ENCODE measurements at regions not wholly inside any gene's neighbourhood (a gene's known extent, or its start where the extent isn't known, plus 50 kb on each side); places are given as distances from the start of the nearest gene placed in this dataset.

DNA sequence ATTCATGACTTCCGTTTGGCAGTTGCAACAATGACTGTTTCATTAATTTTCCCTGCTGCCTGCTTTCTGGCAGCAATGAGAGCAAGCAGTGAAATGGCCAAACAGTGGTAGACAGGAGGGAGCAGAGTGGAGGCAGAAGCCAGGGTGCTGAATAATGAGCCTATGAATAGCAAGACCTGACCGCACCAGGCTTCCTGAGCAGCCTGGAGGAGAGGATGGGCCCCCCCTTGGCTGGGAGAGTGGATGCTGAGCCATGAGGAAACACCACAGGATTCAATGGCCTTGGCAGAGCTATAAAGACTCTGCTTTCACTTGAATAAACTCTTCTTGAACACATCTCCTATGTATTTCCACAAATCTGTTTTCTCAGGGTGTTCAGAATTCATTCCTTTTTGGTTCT lies 68.1 kb upstream of the SNRPB2 start (continued):
- TF ChIP-seq CHD2 (IDR thresholded peaks at IDR 0.05; ENCODE audit: low read length) (no peak), FOSL1 (IDR thresholded peaks at IDR 0.05; ENCODE audit: insufficient read depth, low read depth, low read length) (no peak), TBP (IDR thresholded peaks at IDR 0.05; ENCODE audit: low read depth, low read length) (no peak), CBX5 (IDR thresholded peaks at IDR 0.05; ENCODE audit: low read depth, low read length) (no peak)
- TF ChIP-seq, protein P1, sequence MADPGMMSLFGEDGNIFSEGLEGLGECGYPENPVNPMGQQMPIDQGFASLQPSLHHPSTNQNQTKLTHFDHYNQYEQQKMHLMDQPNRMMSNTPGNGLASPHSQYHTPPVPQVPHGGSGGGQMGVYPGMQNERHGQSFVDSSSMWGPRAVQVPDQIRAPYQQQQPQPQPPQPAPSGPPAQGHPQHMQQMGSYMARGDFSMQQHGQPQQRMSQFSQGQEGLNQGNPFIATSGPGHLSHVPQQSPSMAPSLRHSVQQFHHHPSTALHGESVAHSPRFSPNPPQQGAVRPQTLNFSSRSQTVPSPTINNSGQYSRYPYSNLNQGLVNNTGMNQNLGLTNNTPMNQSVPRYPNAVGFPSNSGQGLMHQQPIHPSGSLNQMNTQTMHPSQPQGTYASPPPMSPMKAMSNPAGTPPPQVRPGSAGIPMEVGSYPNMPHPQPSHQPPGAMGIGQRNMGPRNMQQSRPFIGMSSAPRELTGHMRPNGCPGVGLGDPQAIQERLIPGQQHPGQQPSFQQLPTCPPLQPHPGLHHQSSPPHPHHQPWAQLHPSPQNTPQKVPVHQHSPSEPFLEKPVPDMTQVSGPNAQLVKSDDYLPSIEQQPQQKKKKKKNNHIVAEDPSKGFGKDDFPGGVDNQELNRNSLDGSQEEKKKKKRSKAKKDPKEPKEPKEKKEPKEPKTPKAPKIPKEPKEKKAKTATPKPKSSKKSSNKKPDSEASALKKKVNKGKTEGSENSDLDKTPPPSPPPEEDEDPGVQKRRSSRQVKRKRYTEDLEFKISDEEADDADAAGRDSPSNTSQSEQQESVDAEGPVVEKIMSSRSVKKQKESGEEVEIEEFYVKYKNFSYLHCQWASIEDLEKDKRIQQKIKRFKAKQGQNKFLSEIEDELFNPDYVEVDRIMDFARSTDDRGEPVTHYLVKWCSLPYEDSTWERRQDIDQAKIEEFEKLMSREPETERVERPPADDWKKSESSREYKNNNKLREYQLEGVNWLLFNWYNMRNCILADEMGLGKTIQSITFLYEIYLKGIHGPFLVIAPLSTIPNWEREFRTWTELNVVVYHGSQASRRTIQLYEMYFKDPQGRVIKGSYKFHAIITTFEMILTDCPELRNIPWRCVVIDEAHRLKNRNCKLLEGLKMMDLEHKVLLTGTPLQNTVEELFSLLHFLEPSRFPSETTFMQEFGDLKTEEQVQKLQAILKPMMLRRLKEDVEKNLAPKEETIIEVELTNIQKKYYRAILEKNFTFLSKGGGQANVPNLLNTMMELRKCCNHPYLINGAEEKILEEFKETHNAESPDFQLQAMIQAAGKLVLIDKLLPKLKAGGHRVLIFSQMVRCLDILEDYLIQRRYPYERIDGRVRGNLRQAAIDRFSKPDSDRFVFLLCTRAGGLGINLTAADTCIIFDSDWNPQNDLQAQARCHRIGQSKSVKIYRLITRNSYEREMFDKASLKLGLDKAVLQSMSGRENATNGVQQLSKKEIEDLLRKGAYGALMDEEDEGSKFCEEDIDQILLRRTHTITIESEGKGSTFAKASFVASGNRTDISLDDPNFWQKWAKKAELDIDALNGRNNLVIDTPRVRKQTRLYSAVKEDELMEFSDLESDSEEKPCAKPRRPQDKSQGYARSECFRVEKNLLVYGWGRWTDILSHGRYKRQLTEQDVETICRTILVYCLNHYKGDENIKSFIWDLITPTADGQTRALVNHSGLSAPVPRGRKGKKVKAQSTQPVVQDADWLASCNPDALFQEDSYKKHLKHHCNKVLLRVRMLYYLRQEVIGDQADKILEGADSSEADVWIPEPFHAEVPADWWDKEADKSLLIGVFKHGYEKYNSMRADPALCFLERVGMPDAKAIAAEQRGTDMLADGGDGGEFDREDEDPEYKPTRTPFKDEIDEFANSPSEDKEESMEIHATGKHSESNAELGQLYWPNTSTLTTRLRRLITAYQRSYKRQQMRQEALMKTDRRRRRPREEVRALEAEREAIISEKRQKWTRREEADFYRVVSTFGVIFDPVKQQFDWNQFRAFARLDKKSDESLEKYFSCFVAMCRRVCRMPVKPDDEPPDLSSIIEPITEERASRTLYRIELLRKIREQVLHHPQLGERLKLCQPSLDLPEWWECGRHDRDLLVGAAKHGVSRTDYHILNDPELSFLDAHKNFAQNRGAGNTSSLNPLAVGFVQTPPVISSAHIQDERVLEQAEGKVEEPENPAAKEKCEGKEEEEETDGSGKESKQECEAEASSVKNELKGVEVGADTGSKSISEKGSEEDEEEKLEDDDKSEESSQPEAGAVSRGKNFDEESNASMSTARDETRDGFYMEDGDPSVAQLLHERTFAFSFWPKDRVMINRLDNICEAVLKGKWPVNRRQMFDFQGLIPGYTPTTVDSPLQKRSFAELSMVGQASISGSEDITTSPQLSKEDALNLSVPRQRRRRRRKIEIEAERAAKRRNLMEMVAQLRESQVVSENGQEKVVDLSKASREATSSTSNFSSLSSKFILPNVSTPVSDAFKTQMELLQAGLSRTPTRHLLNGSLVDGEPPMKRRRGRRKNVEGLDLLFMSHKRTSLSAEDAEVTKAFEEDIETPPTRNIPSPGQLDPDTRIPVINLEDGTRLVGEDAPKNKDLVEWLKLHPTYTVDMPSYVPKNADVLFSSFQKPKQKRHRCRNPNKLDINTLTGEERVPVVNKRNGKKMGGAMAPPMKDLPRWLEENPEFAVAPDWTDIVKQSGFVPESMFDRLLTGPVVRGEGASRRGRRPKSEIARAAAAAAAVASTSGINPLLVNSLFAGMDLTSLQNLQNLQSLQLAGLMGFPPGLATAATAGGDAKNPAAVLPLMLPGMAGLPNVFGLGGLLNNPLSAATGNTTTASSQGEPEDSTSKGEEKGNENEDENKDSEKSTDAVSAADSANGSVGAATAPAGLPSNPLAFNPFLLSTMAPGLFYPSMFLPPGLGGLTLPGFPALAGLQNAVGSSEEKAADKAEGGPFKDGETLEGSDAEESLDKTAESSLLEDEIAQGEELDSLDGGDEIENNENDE (IDR thresholded peaks at IDR 0.05; ENCODE audit: insufficient replicate concordance, low read length): no peak
